ENCODE measurements at regions not wholly inside any gene's neighbourhood (a gene's known extent, or its start where the extent isn't known, plus 50 kb on each side); places are given as distances from the start of the nearest gene placed in this dataset.

DNA sequence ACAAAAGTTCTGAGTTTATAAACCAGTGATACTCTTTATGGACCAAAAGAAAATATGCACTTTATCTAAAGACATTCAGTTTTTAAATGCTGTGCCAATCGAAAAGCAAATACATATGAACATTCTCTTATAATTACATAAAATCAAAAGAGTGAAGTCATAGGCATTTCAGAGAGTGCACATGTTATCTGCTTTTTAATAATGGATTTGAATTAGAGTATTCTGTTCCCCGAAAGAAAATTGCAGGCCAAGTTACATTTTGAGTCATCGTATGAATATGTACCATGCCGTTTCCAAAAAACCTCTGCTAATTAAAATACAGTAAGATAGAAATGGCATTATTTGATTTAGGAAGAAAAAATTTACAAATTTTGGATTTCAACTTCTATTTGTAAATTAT lies 565.7 kb downstream of the ZEB2 start:
- TF ChIP-seq, protein P1, sequence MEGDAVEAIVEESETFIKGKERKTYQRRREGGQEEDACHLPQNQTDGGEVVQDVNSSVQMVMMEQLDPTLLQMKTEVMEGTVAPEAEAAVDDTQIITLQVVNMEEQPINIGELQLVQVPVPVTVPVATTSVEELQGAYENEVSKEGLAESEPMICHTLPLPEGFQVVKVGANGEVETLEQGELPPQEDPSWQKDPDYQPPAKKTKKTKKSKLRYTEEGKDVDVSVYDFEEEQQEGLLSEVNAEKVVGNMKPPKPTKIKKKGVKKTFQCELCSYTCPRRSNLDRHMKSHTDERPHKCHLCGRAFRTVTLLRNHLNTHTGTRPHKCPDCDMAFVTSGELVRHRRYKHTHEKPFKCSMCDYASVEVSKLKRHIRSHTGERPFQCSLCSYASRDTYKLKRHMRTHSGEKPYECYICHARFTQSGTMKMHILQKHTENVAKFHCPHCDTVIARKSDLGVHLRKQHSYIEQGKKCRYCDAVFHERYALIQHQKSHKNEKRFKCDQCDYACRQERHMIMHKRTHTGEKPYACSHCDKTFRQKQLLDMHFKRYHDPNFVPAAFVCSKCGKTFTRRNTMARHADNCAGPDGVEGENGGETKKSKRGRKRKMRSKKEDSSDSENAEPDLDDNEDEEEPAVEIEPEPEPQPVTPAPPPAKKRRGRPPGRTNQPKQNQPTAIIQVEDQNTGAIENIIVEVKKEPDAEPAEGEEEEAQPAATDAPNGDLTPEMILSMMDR (IDR thresholded peaks at IDR 0.05; ENCODE audit: low read depth, low read length) = no peak
- TF ChIP-seq, protein P2, sequence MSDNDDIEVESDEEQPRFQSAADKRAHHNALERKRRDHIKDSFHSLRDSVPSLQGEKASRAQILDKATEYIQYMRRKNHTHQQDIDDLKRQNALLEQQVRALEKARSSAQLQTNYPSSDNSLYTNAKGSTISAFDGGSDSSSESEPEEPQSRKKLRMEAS (IDR thresholded peaks at IDR 0.05; ENCODE audit: low read depth, low read length) = no peak
- TF ChIP-seq MYC (IDR thresholded peaks at IDR 0.05; ENCODE audit: low read depth, low read length) = no peak
- TF ChIP-seq POLR2A (IDR thresholded peaks at IDR 0.05; ENCODE audit: extremely low read depth, insufficient read length) = no peak
